ENCODE measurements at regions not wholly inside any gene's neighbourhood (a gene's known extent, or its start where the extent isn't known, plus 50 kb on each side); places are given as distances from the start of the nearest gene placed in this dataset.

DNA sequence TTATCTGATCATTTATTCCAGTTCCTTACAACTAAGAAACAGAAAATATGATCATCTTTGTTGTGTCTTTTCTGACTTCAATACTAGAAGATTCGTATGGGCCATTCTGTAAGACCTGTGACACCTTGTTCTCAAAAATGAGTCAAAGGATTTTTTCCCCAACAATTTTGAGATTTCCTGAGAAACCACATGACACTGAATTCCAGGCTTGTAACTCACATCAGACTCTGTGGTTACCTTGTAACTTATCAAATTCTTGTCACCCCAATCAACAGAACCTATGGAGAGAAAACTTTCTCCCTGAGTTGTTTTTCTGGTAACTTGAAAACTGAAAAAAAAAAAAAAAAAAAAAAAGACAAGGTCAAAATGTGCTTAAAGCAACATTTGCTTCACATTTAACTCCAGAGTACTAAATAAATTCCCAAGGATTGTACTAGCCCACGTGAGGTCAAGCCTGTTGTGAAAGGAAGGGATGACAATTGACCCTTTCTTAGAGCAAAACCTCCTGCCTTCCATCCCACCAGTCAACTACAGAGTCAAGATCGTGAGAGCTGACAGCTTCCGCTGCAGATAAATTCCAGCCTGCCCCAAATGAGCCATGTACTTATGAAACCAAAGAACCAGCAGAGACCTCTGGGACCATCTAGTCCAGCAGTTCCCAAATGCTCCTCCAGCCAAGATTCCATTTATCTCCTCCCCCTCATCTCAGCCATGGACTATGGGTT lies 140.3 kb downstream of the TBX18 start:
- no peak overlapping the region for H3K14ac ChIP-seq (ENCODE audit: low read length)
- no peaks in the 10 kb centered on the region for H3K79me1 ChIP-seq (ENCODE audit: low read depth, low read length)
- no peak for DNase-seq (ENCODE audit: low spot score)

DNA sequence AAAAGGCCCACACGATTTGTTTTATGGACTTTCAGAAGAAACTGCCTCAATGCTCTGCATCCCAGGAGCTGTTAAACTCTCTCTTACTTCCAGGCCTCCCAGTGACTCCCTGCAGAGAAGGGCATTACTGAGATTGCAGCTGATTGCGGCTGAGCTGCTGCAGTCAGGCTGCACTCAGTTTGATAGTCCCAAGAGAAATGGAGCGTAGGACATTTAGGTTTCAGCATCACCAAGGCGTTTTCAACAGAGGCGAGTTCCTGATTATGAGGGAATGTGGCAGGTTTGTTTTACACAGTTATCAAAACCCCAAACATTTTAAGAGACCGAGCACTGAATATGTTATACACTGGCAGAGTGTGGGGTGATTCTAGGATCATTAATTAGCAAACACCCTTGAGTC lies 145.6 kb downstream of the TBX18 start:
- Histone ChIP-seq H3K79me1 (ENCODE audit: low read depth, low read length) (no peaks in the 10 kb centered on the region), H4K8ac (ENCODE audit: low read depth, low read length) (no peak overlapping the region), H3K4me1 (ENCODE audit: control insufficient read depth in 2 of 2, insufficient read depth in 1 of 2, low read depth in 1 of 2, low read length in 2 of 2) (peaks cover 0 to 4% of the 10 kb centered on the region in 2 donors), H3K4ac (ENCODE audit: low read length) (no peak overlapping the region), H2BK5ac (ENCODE audit: low read length) (no peak overlapping the region), H3K27ac (replicated peaks; ENCODE audit: low read length) (no peak overlapping the region), H2AK5ac (ENCODE audit: low read depth, low read length) (no peak overlapping the region), H3K23ac (ENCODE audit: low read depth, low read length, poor library complexity) (no peak overlapping the region), H3K9me3 (replicated peaks in 1 of 2; ENCODE audit: control insufficient read depth in 2 of 2, insufficient read depth in 1 of 2, low read depth in 1 of 2, low read length in 2 of 2) (no peaks in the 10 kb centered on the region), H2BK12ac (ENCODE audit: low read length) (no peak overlapping the region), H3K27me3 (ENCODE audit: control insufficient read depth in 3 of 3, insufficient read depth in 3 of 3, low read depth in 1 of 3, low read length in 3 of 3) (no peaks in the 10 kb centered on the region), H2BK15ac (ENCODE audit: low read length) (no peak overlapping the region), H3K14ac (ENCODE audit: low read length) (no peak overlapping the region), H4K91ac (ENCODE audit: low read depth, low read length, poor library complexity) (no peak overlapping the region), H3K36me3 (replicated peaks in 1 of 2; ENCODE audit: control insufficient read depth in 2 of 2, insufficient read depth in 2 of 2, low read length in 2 of 2) (no peaks in the 10 kb centered on the region), H3K9ac (ENCODE audit: low read depth, low read length, poor library complexity) (no peak overlapping the region), H3K18ac (ENCODE audit: low read length) (no peak overlapping the region), H2AFZ (ENCODE audit: low read length) (no peak overlapping the region), H2BK120ac (ENCODE audit: low read depth, low read length) (no peak overlapping the region), H3K4me2 (ENCODE audit: insufficient read depth, low read length, poor library complexity, severe bottlenecking) (no peak overlapping the region), H3K4me3 (ENCODE audit: low read length in 2 of 2) (no peak overlapping the region)
- DNase-seq (ENCODE audit: low spot score) = no peak
- WGBS, 2 donors (ENCODE audit: extremely low coverage in 2 of 2, insufficient read length in 2 of 2, insufficient replicate concordance in 1 of 2) = no CpG with 5 or more reads among the region's 6 CpGs

More for the DNA sequence above, 140.3 kb downstream of the TBX18 start:
- Histone ChIP-seq H3K9ac (ENCODE audit: low read depth, low read length, poor library complexity) (no peak overlapping the region), H3K36me3 (replicated peaks in 1 of 2; ENCODE audit: control insufficient read depth in 2 of 2, insufficient read depth in 2 of 2, low read length in 2 of 2) (no peaks in the 10 kb centered on the region), H3K27ac (replicated peaks; ENCODE audit: low read length) (no peak overlapping the region), H3K9me3 (replicated peaks in 1 of 2; ENCODE audit: control insufficient read depth in 2 of 2, insufficient read depth in 1 of 2, low read depth in 1 of 2, low read length in 2 of 2) (no peaks in the 10 kb centered on the region), H4K8ac (ENCODE audit: low read depth, low read length) (no peak overlapping the region), H3K4me2 (ENCODE audit: insufficient read depth, low read length, poor library complexity, severe bottlenecking) (no peak overlapping the region), H3K18ac (ENCODE audit: low read length) (no peak overlapping the region), H3K23ac (ENCODE audit: low read depth, low read length, poor library complexity) (no peak overlapping the region), H3K4ac (ENCODE audit: low read length) (no peak overlapping the region), H3K27me3 (ENCODE audit: control insufficient read depth in 3 of 3, insufficient read depth in 3 of 3, low read depth in 1 of 3, low read length in 3 of 3) (no peaks in the 10 kb centered on the region), H2BK12ac (ENCODE audit: low read length) (no peak overlapping the region), H2BK120ac (ENCODE audit: low read depth, low read length) (no peak overlapping the region), H3K4me1 (ENCODE audit: control insufficient read depth in 2 of 2, insufficient read depth in 1 of 2, low read depth in 1 of 2, low read length in 2 of 2) (no peaks in the 10 kb centered on the region), H4K91ac (ENCODE audit: low read depth, low read length, poor library complexity) (no peak overlapping the region), H2BK15ac (ENCODE audit: low read length) (no peak overlapping the region), H2BK5ac (ENCODE audit: low read length) (no peak overlapping the region), H2AK5ac (ENCODE audit: low read depth, low read length) (no peak overlapping the region), H3K4me3 (ENCODE audit: low read length in 2 of 2) (no peak overlapping the region), H2AFZ (ENCODE audit: low read length) (no peak overlapping the region)
- WGBS, 2 donors (ENCODE audit: extremely low coverage in 2 of 2, insufficient read length in 2 of 2, insufficient replicate concordance in 1 of 2) = no CpG with 5 or more reads among the region's 4 CpGs

DNA sequence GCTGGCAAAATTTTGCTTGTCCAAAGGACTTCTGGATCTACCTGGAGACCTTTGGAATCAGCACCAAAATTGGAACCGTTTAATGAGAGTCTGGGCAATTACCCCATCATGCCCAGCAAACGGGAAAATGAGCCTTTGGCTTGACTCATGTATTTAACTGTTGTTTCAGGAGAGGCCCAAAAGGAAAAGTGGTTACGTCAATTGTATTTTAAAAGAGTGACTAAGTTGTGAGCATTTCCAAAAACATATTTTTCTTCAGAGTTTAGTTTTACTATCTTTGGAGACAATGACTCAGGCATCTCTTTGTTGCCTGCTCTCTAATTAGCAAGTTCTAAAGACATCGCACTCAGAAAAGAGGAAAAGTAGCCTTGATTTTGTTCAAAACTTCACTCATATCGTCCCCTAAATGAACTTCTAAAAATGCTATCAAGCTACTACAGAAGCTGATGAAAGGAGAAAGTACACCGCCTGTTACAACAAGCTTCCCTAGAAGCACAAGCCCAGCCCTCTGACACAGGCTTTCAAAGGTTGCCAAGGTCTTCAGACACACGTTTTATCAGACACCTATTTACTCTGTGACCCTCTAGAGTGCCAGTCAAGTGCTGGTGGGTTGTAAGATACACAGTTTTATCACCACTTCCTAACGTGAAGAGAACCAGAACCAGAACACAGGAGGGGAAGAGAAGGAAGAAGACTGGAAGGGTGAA lies 146.2 kb downstream of the TBX18 start:
- Histone ChIP-seq H3K36me3 (replicated peaks in 1 of 2; ENCODE audit: control insufficient read depth in 2 of 2, insufficient read depth in 2 of 2, low read length in 2 of 2) (no peaks in the 10 kb centered on the region), H4K8ac (ENCODE audit: low read depth, low read length) (no peak overlapping the region), H4K91ac (ENCODE audit: low read depth, low read length, poor library complexity) (no peak overlapping the region), H3K27me3 (ENCODE audit: control insufficient read depth in 3 of 3, insufficient read depth in 3 of 3, low read depth in 1 of 3, low read length in 3 of 3) (no peaks in the 10 kb centered on the region), H3K4me1 (ENCODE audit: control insufficient read depth in 2 of 2, insufficient read depth in 1 of 2, low read depth in 1 of 2, low read length in 2 of 2) (peaks cover 0 to 4% of the 10 kb centered on the region in 2 donors), H2BK12ac (ENCODE audit: low read length) (no peak overlapping the region), H2BK15ac (ENCODE audit: low read length) (no peak overlapping the region), H2BK120ac (ENCODE audit: low read depth, low read length) (no peak overlapping the region), H2AK5ac (ENCODE audit: low read depth, low read length) (no peak overlapping the region), H2AFZ (ENCODE audit: low read length) (no peak overlapping the region), H3K4me2 (ENCODE audit: insufficient read depth, low read length, poor library complexity, severe bottlenecking) (no peak overlapping the region), H3K9me3 (replicated peaks in 1 of 2; ENCODE audit: control insufficient read depth in 2 of 2, insufficient read depth in 1 of 2, low read depth in 1 of 2, low read length in 2 of 2) (no peaks in the 10 kb centered on the region), H3K14ac (ENCODE audit: low read length) (no peak overlapping the region), H2BK5ac (ENCODE audit: low read length) (no peak overlapping the region), H3K4ac (ENCODE audit: low read length) (no peak overlapping the region), H3K79me1 (ENCODE audit: low read depth, low read length) (no peaks in the 10 kb centered on the region), H3K4me3 (ENCODE audit: low read length in 2 of 2) (no peak overlapping the region), H3K9ac (ENCODE audit: low read depth, low read length, poor library complexity) (no peak overlapping the region), H3K23ac (ENCODE audit: low read depth, low read length, poor library complexity) (no peak overlapping the region), H3K27ac (replicated peaks; ENCODE audit: low read length) (no peak overlapping the region), H3K18ac (ENCODE audit: low read length) (no peak overlapping the region)
- DNase-seq (ENCODE audit: low spot score) = no peak
- WGBS, 2 donors (ENCODE audit: extremely low coverage in 2 of 2, insufficient read length in 2 of 2, insufficient replicate concordance in 1 of 2) = no CpG with 5 or more reads among the region's 8 CpGs

DNA sequence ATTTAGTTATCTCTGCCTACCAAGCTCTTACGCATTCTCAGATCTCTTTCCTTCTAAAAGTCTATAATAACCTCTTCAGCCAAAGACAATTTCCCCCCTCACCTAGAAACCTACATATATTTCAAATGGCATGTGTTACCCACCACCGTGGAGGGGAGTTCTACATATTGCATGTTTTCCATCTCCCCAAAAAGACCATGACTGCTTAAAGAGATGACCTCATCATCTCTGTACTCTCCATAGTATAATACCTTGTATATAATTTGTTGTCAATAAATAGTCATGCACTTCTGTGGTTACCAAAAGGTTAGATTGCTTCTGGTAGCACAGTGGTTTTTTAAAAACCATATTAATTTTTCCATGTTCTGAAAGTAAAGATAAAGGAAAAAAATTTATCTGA lies 148.4 kb downstream of the TBX18 start:
- no peak for DNase-seq (ENCODE audit: low spot score)

More for the DNA sequence above, 148.4 kb downstream of the TBX18 start:
- H3K27me3 ChIP-seq (ENCODE audit: control insufficient read depth in 3 of 3, insufficient read depth in 3 of 3, low read depth in 1 of 3, low read length in 3 of 3) = no peaks in the 10 kb centered on the region
- no peak overlapping the region for H2AK5ac ChIP-seq (ENCODE audit: low read depth, low read length)
- no peak overlapping the region for H2AFZ ChIP-seq (ENCODE audit: low read length)
- no peak overlapping the region for H2BK120ac ChIP-seq (ENCODE audit: low read depth, low read length)
- WGBS, 2 donors (ENCODE audit: extremely low coverage in 2 of 2, insufficient read length in 2 of 2, insufficient replicate concordance in 1 of 2) = no CpG with 5 or more reads among the region's 2 CpGs
- H4K91ac ChIP-seq (ENCODE audit: low read depth, low read length, poor library complexity) = no peak overlapping the region
- H3K4me3 ChIP-seq (ENCODE audit: low read length in 2 of 2) = no peak overlapping the region
- no peak overlapping the region for H2BK12ac ChIP-seq (ENCODE audit: low read length)
- H3K9ac ChIP-seq (ENCODE audit: low read depth, low read length, poor library complexity) = no peak overlapping the region
- no peak overlapping the region for H3K27ac ChIP-seq (replicated peaks; ENCODE audit: low read length)
- no peak overlapping the region for H2BK15ac ChIP-seq (ENCODE audit: low read length)
- H3K4me1 ChIP-seq (ENCODE audit: control insufficient read depth in 2 of 2, insufficient read depth in 1 of 2, low read depth in 1 of 2, low read length in 2 of 2) = peaks cover 0 to 4% of the 10 kb centered on the region in 2 donors
- no peak overlapping the region for H3K4me2 ChIP-seq (ENCODE audit: insufficient read depth, low read length, poor library complexity, severe bottlenecking)
- H3K23ac ChIP-seq (ENCODE audit: low read depth, low read length, poor library complexity) = no peak overlapping the region
- H2BK5ac ChIP-seq (ENCODE audit: low read length) = no peak overlapping the region
- H3K36me3 ChIP-seq (replicated peaks in 1 of 2; ENCODE audit: control insufficient read depth in 2 of 2, insufficient read depth in 2 of 2, low read length in 2 of 2) = no peaks in the 10 kb centered on the region
- H4K8ac ChIP-seq (ENCODE audit: low read depth, low read length) = no peak overlapping the region
- no peak overlapping the region for H3K14ac ChIP-seq (ENCODE audit: low read length)
- no peaks in the 10 kb centered on the region for H3K79me1 ChIP-seq (ENCODE audit: low read depth, low read length)
- no peaks in the 10 kb centered on the region for H3K9me3 ChIP-seq (replicated peaks in 1 of 2; ENCODE audit: control insufficient read depth in 2 of 2, insufficient read depth in 1 of 2, low read depth in 1 of 2, low read length in 2 of 2)
- no peak overlapping the region for H3K4ac ChIP-seq (ENCODE audit: low read length)
- no peak overlapping the region for H3K18ac ChIP-seq (ENCODE audit: low read length)

Data from neuronal stem cell (in vitro differentiated cells).